Osteocyte (in vitro differentiated cells): ENCODE measurements at regions not wholly inside any gene's neighbourhood (a gene's known extent, or its start where the extent isn't known, plus 50 kb on each side); places are given as distances from the start of the nearest gene placed in this dataset.
"Not testable (repeated sequence)": the region's sequence is repeated elsewhere in the genome, so short reads cannot be mapped to it uniquely, and the experiment has no call there.

Experiments
- DNase-seq: peaks from one replicate; pipeline ENCODE4 v3.0.0; 2021; ENCODE audit warnings: mixed read lengths; ENCODE audit not compliant: unreplicated experiment; ENCODE audit errors: extremely low spot score
- H3K27ac Mint-ChIP-seq: one replicate; pipeline ENCODE4 v1.8.0; 2021; ENCODE audit warnings: mild to moderate bottlenecking, mixed read lengths; ENCODE audit not compliant: unreplicated experiment
- H3K27me3 Mint-ChIP-seq: one replicate; pipeline ENCODE4 v1.8.0; 2021; ENCODE audit warnings: mixed read lengths; ENCODE audit not compliant: unreplicated experiment
- H3K36me3 Mint-ChIP-seq: one replicate; pipeline ENCODE4 v1.8.0; 2021; ENCODE audit warnings: mixed read lengths; ENCODE audit not compliant: unreplicated experiment
- H3K4me1 Mint-ChIP-seq: one replicate; pipeline ENCODE4 v1.8.0; 2021; ENCODE audit warnings: mixed read lengths; ENCODE audit not compliant: unreplicated experiment
- H3K4me3 Mint-ChIP-seq: one replicate; pipeline ENCODE4 v1.8.0; 2021; ENCODE audit warnings: mild to moderate bottlenecking, moderate library complexity, mixed read lengths; ENCODE audit not compliant: unreplicated experiment
- H3K9me3 Mint-ChIP-seq: one replicate; pipeline ENCODE4 v1.8.0; 2021; ENCODE audit warnings: mixed read lengths; ENCODE audit not compliant: unreplicated experiment
- CTCF ChIP-seq: fragments of 200-600 bp; sonication (generic); IDR thresholded peaks from 2 replicates; pipeline ENCODE4 v1.5.0; 2021; ENCODE audit warnings: antibody characterized with exemption, mild to moderate bottlenecking, moderate library complexity

GRCh38 chr7:113349339-113349738 lies 231.0 kb upstream of the SMIM30 start:
- no peak for TF ChIP-seq CTCF

GRCh38 chr7:113339661-113340060 lies 221.3 kb upstream of the SMIM30 start:
- DNase-seq: no peak
- H3K27ac Mint-ChIP-seq: no peak overlapping the region

More at GRCh38 chr7:113349339-113349738, 231.0 kb upstream of the SMIM30 start:
- H3K27ac Mint-ChIP-seq: no peak overlapping the region
- no peak for DNase-seq
- H3K27me3 Mint-ChIP-seq: peaks cover 24% of the 10 kb centered on the region
- no peak overlapping the region for H3K4me3 Mint-ChIP-seq
- H3K9me3 Mint-ChIP-seq: no peaks in the 10 kb centered on the region
- no peaks in the 10 kb centered on the region for H3K4me1 Mint-ChIP-seq
- H3K36me3 Mint-ChIP-seq: no peaks in the 10 kb centered on the region

GRCh38 chr7:113338071-113338696 lies 219.8 kb upstream of the SMIM30 start:
- DNase-seq: no peak
- H3K9me3 Mint-ChIP-seq: peaks cover 7% of the 10 kb centered on the region
- peaks cover 14% of the 10 kb centered on the region for H3K27me3 Mint-ChIP-seq
- no peaks in the 10 kb centered on the region for H3K36me3 Mint-ChIP-seq
- H3K27ac Mint-ChIP-seq: no peak overlapping the region
- no peak for TF ChIP-seq CTCF
- H3K4me1 Mint-ChIP-seq: no peaks in the 10 kb centered on the region
- no peak overlapping the region for H3K4me3 Mint-ChIP-seq

More at GRCh38 chr7:113339661-113340060, 221.3 kb upstream of the SMIM30 start:
- peaks cover 7% of the 10 kb centered on the region for H3K9me3 Mint-ChIP-seq
- H3K4me3 Mint-ChIP-seq: no peak overlapping the region
- no peak for TF ChIP-seq CTCF
- peaks cover 10% of the 10 kb centered on the region for H3K27me3 Mint-ChIP-seq
- no peaks in the 10 kb centered on the region for H3K4me1 Mint-ChIP-seq
- H3K36me3 Mint-ChIP-seq: no peaks in the 10 kb centered on the region

GRCh38 chr7:113336838-113337237 lies 218.5 kb upstream of the SMIM30 start:
- H3K36me3 Mint-ChIP-seq, H3K4me3 Mint-ChIP-seq, H3K27ac Mint-ChIP-seq, H3K4me1 Mint-ChIP-seq, DNase-seq, H3K9me3 Mint-ChIP-seq: not testable (repeated sequence)
- H3K27me3 Mint-ChIP-seq: peaks cover 12% of the 10 kb centered on the region

GRCh38 chr7:113331155-113331898 lies 213.0 kb upstream of the SMIM30 start:
- TF ChIP-seq CTCF: no peak
- Mint-ChIP-seq H3K4me3 (no peak overlapping the region), H3K9me3 (no peaks in the 10 kb centered on the region), H3K4me1 (no peaks in the 10 kb centered on the region), H3K36me3 (no peaks in the 10 kb centered on the region), H3K27ac (no peak overlapping the region), H3K27me3 (peaks cover 20% of the 10 kb centered on the region)
- no peak for DNase-seq
